ENCODE measurements at regions not wholly inside any gene's neighbourhood (a gene's known extent, or its start where the extent isn't known, plus 50 kb on each side); places are given as distances from the start of the nearest gene placed in this dataset.
A peak's percentile ranks its signal among the peaks of the same experiment; 100 is the strongest.
"Not testable (repeated sequence)": the region's sequence is repeated elsewhere in the genome, so short reads cannot be mapped to it uniquely, and the experiment has no call there.

GRCh38 chr2:239642406-239643004 lies 241.7 kb upstream of the HDAC4 start:
- Mint-ChIP-seq H3K4me3 (no peak overlapping the region), H3K36me3 (ENCODE audit: low read depth) (no peaks in the 10 kb centered on the region), H3K27ac (no peak overlapping the region), H3K4me1 (peaks cover 6% of the 10 kb centered on the region), H3K27me3 (peaks cover 6% of the 10 kb centered on the region)
- no peaks in the 10 kb centered on the region for H3K9me3 ChIP-seq (ENCODE audit: control insufficient read depth, low read length, poor library complexity, severe bottlenecking)
- ATAC-seq (no peak), DNase-seq (no peak)

GRCh38 chr2:239641904-239642303 lies 241.1 kb upstream of the HDAC4 start:
- H3K27me3 Mint-ChIP-seq; ATAC-seq; H3K27ac Mint-ChIP-seq; DNase-seq; H3K4me3 Mint-ChIP-seq; H3K36me3 Mint-ChIP-seq (ENCODE audit: low read depth); H3K4me1 Mint-ChIP-seq; H3K9me3 ChIP-seq (ENCODE audit: control insufficient read depth, low read length, poor library complexity, severe bottlenecking): not testable (repeated sequence)

- H3K9me3 ChIP-seq (ENCODE audit: control insufficient read depth, low read length, poor library complexity, severe bottlenecking) = no peaks in the 10 kb centered on the region
- Mint-ChIP-seq H3K4me1 (peaks cover 2% of the 10 kb centered on the region), H3K36me3 (ENCODE audit: low read depth) (no peaks in the 10 kb centered on the region), H3K27me3 (peaks cover under 1% of the 10 kb centered on the region), H3K4me3 (no peak overlapping the region), H3K27ac (no peak overlapping the region)
- DNase-seq (no peak), ATAC-seq (no peak)
Observed at GRCh38 chr2:239640676-239641578, 240.1 kb upstream of the HDAC4 start.

- Mint-ChIP-seq H3K27ac (no peak overlapping the region), H3K4me1 (peaks cover 2% of the 10 kb centered on the region), H3K27me3 (no peaks in the 10 kb centered on the region), H3K4me3 (no peak overlapping the region), H3K36me3 (ENCODE audit: low read depth) (no peaks in the 10 kb centered on the region)
- DNase-seq = no peak
- ATAC-seq = no peak
- H3K9me3 ChIP-seq (ENCODE audit: control insufficient read depth, low read length, poor library complexity, severe bottlenecking) = no peaks in the 10 kb centered on the region
Observed at GRCh38 chr2:239640210-239640609, 239.4 kb upstream of the HDAC4 start.

GRCh38 chr2:239639421-239640185 lies 238.8 kb upstream of the HDAC4 start:
- peaks cover 2% of the 10 kb centered on the region for H3K4me1 Mint-ChIP-seq
- ATAC-seq (no peak), DNase-seq (no peak)
- H3K27ac Mint-ChIP-seq = no peak overlapping the region
- no peaks in the 10 kb centered on the region for H3K27me3 Mint-ChIP-seq
- H3K36me3 Mint-ChIP-seq (ENCODE audit: low read depth) = no peaks in the 10 kb centered on the region
- no peak overlapping the region for H3K4me3 Mint-ChIP-seq
- H3K9me3 ChIP-seq (ENCODE audit: control insufficient read depth, low read length, poor library complexity, severe bottlenecking) = no peaks in the 10 kb centered on the region

GRCh38 chr2:239638376-239638775 lies 237.6 kb upstream of the HDAC4 start:
- Mint-ChIP-seq H3K27me3 (no peaks in the 10 kb centered on the region), H3K4me1 (peaks cover 2% of the 10 kb centered on the region), H3K36me3 (ENCODE audit: low read depth) (no peaks in the 10 kb centered on the region), H3K4me3 (no peak overlapping the region), H3K27ac (no peak overlapping the region)
- DNase-seq (no peak), ATAC-seq (no peak)
- no peaks in the 10 kb centered on the region for H3K9me3 ChIP-seq (ENCODE audit: control insufficient read depth, low read length, poor library complexity, severe bottlenecking)

- no peaks in the 10 kb centered on the region for H3K27me3 Mint-ChIP-seq
- H3K4me1 Mint-ChIP-seq = peaks cover 2% of the 10 kb centered on the region
- DNase-seq (no peak), ATAC-seq (no peak)
- H3K9me3 ChIP-seq (ENCODE audit: control insufficient read depth, low read length, poor library complexity, severe bottlenecking) = no peaks in the 10 kb centered on the region
- H3K4me3 Mint-ChIP-seq = no peak overlapping the region
- no peaks in the 10 kb centered on the region for H3K36me3 Mint-ChIP-seq (ENCODE audit: low read depth)
- H3K27ac Mint-ChIP-seq = no peak overlapping the region
Observed at GRCh38 chr2:239636808-239637207, 236.0 kb upstream of the HDAC4 start.

- no peaks in the 10 kb centered on the region for H3K27me3 Mint-ChIP-seq
Observed at GRCh38 chr2:239634769-239635168, 233.9 kb upstream of the HDAC4 start.

GRCh38 chr2:239630618-239631286 lies 229.9 kb upstream of the HDAC4 start:
- H3K9me3 ChIP-seq (ENCODE audit: control insufficient read depth, low read length, poor library complexity, severe bottlenecking) = no peaks in the 10 kb centered on the region
- ATAC-seq = no peak
- H3K27ac Mint-ChIP-seq = no peak overlapping the region
- no peak for DNase-seq
- H3K36me3 Mint-ChIP-seq (ENCODE audit: low read depth) = no peaks in the 10 kb centered on the region
- no peaks in the 10 kb centered on the region for H3K27me3 Mint-ChIP-seq
- H3K4me1 Mint-ChIP-seq = peaks cover 12% of the 10 kb centered on the region
- H3K4me3 Mint-ChIP-seq = no peak overlapping the region

More at GRCh38 chr2:239634769-239635168, 233.9 kb upstream of the HDAC4 start:
- ATAC-seq (no peak), DNase-seq (no peak)
- peaks cover under 1% of the 10 kb centered on the region for H3K4me1 Mint-ChIP-seq
- H3K36me3 Mint-ChIP-seq (ENCODE audit: low read depth) = no peaks in the 10 kb centered on the region
- H3K4me3 Mint-ChIP-seq = no peak overlapping the region
- H3K9me3 ChIP-seq (ENCODE audit: control insufficient read depth, low read length, poor library complexity, severe bottlenecking) = no peaks in the 10 kb centered on the region
- no peak overlapping the region for H3K27ac Mint-ChIP-seq

GRCh38 chr2:239629926-239630617 lies 229.3 kb upstream of the HDAC4 start:
- no peak for DNase-seq
- H3K27ac Mint-ChIP-seq = peak overlapping the region; percentile 14
- no peaks in the 10 kb centered on the region for H3K27me3 Mint-ChIP-seq

GRCh38 chr2:239626961-239627592 lies 226.3 kb upstream of the HDAC4 start:
- Mint-ChIP-seq H3K36me3 (ENCODE audit: low read depth) (no peaks in the 10 kb centered on the region), H3K4me1 (peaks cover 40% of the 10 kb centered on the region), H3K27me3 (no peaks in the 10 kb centered on the region), H3K4me3 (no peak overlapping the region), H3K27ac (peak overlapping the region; percentile 89)
- DNase-seq = no peak
- H3K9me3 ChIP-seq (ENCODE audit: control insufficient read depth, low read length, poor library complexity, severe bottlenecking) = no peaks in the 10 kb centered on the region
- no peak for ATAC-seq

More at GRCh38 chr2:239629926-239630617, 229.3 kb upstream of the HDAC4 start:
- peaks cover 15% of the 10 kb centered on the region for H3K4me1 Mint-ChIP-seq
- no peak for ATAC-seq
- no peaks in the 10 kb centered on the region for H3K36me3 Mint-ChIP-seq (ENCODE audit: low read depth)
- no peaks in the 10 kb centered on the region for H3K9me3 ChIP-seq (ENCODE audit: control insufficient read depth, low read length, poor library complexity, severe bottlenecking)
- H3K4me3 Mint-ChIP-seq = no peak overlapping the region

All from T-helper 17 cell (primary cell).